ENCODE measurements at regions not wholly inside any gene's neighbourhood (a gene's known extent, or its start where the extent isn't known, plus 50 kb on each side); places are given as distances from the start of the nearest gene placed in this dataset.
"Not testable (repeated sequence)": the region's sequence is repeated elsewhere in the genome, so short reads cannot be mapped to it uniquely, and the experiment has no call there.

DNA sequence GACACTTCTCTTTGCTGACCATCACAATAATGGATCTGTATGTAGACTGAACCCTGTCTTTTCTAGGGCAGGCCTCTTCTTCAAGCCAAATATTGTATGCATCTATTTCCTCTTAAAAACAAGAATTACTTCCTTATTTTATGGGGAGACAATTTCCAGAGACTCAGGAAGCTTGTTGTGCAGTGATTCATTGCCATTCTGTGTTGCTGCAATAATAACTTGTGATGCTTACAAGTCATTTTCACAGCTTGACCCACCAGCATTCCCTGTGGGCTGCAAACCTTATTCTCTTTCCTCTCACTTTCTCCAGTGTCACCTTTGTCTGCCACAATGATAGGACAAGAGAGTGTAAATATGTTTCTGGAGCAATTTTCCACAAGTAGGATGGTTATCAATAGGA, 276.7 kb upstream of the SGO1 start:
- Mint-ChIP-seq H3K4me1 (no peaks in the 10 kb centered on the region), H3K9me3 (ENCODE audit: low read depth) (peaks cover 15% of the 10 kb centered on the region), H3K36me3 (ENCODE audit: low read depth) (peaks cover 3% of the 10 kb centered on the region), H3K4me3 (no peak overlapping the region), H3K27ac (no peak overlapping the region), H3K27me3 (no peaks in the 10 kb centered on the region)
- CTCF ChIA-PET, result no interaction called here
- POLR2A ChIA-PET, result no interaction called here
- intact Hi-C loops (cut with DNase I, micrococcal nuclease), result no loop called here
- DNase-seq (no peak), ATAC-seq (no peak)

DNA sequence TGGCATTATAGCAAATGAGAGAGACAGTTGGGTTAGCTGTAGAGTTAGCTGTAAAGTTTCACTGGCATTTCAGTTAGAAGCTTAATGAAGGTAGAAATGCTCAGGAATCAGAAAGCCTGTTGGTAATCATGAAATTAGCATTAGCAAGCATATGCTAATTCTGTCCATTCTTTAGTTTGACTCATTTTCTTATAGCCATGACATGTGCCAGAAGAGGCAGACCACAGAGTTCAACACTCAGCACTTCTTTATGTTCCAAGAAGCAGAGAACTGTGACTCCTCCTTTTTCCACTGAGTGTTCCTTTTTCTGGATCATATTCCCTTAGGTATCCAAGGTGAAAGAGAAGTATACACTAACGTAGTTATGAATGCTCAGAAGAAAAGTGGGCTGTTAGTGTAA, 276.2 kb upstream of the SGO1 start:
- peaks cover 15% of the 10 kb centered on the region for H3K9me3 Mint-ChIP-seq (ENCODE audit: low read depth)
- H3K36me3 Mint-ChIP-seq (ENCODE audit: low read depth), result peaks cover 2% of the 10 kb centered on the region
- no peak overlapping the region for H3K4me3 Mint-ChIP-seq
- CTCF ChIA-PET, result no interaction called here
- intact Hi-C loops (cut with DNase I, micrococcal nuclease), result no loop called here
- POLR2A ChIA-PET, result no interaction called here
- no peak overlapping the region for H3K27ac Mint-ChIP-seq
- H3K27me3 Mint-ChIP-seq, result no peaks in the 10 kb centered on the region
- no peaks in the 10 kb centered on the region for H3K4me1 Mint-ChIP-seq
- DNase-seq (no peak), ATAC-seq (no peak)

GRCh38 chr3:20458994-20459716, 273.1 kb upstream of the SGO1 start:
- Mint-ChIP-seq H3K27me3 (no peaks in the 10 kb centered on the region), H3K27ac (no peak overlapping the region), H3K9me3 (ENCODE audit: low read depth) (peaks cover 12% of the 10 kb centered on the region), H3K4me3 (no peak overlapping the region), H3K36me3 (ENCODE audit: low read depth) (peaks cover 2% of the 10 kb centered on the region), H3K4me1 (no peaks in the 10 kb centered on the region)
- intact Hi-C loops (cut with DNase I, micrococcal nuclease), result no loop called here
- ChIA-PET POLR2A (no interaction called here), CTCF (no interaction called here)
- ATAC-seq (no peak), DNase-seq (no peak)

DNA sequence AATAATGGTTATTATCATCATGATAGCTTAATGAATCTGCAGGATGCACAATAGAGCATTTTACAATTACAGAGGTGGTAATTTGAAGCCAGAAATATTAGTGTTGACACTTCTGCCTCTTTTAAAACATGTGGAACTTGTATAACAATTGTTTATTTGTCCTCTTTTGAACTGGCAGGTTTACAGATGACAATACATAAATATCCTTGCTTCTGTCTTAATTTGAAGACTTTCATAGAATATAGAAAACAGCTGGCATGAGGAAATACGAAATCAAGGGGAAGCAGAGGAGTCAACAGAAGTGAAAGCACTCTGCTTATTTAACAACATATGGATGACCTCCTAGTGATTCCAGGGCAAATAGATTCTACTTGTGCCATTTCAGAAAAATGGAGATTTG, 270.5 kb upstream of the SGO1 start:
- peaks cover 2% of the 10 kb centered on the region for H3K36me3 Mint-ChIP-seq (ENCODE audit: low read depth)
- no peak for DNase-seq
- no peak overlapping the region for H3K27ac Mint-ChIP-seq
- intact Hi-C loops (cut with DNase I, micrococcal nuclease), result no loop called here
- H3K9me3 Mint-ChIP-seq (ENCODE audit: low read depth), result peaks cover 13% of the 10 kb centered on the region
- CTCF ChIA-PET, result no interaction called here
- no peak for ATAC-seq
- no peak overlapping the region for H3K4me3 Mint-ChIP-seq
- H3K4me1 Mint-ChIP-seq, result no peaks in the 10 kb centered on the region
- no peaks in the 10 kb centered on the region for H3K27me3 Mint-ChIP-seq
- POLR2A ChIA-PET, result no interaction called here

- Mint-ChIP-seq H3K9me3 (ENCODE audit: low read depth) (peaks cover 8% of the 10 kb centered on the region), H3K27me3 (no peaks in the 10 kb centered on the region), H3K4me1 (no peaks in the 10 kb centered on the region), H3K36me3 (ENCODE audit: low read depth) (peaks cover 3% of the 10 kb centered on the region), H3K27ac (no peak overlapping the region), H3K4me3 (no peak overlapping the region)
- ATAC-seq, result no peak
- ChIA-PET CTCF (no interaction called here), POLR2A (no interaction called here)
- DNase-seq, result no peak
- intact Hi-C loops (cut with DNase I, micrococcal nuclease), result no loop called here
Measured at GRCh38 chr3:20451170-20451569, 265.2 kb upstream of the SGO1 start.

- peaks cover 3% of the 10 kb centered on the region for H3K36me3 Mint-ChIP-seq (ENCODE audit: low read depth)
- no peak for ATAC-seq
Measured at GRCh38 chr3:20450611-20451010, 264.6 kb upstream of the SGO1 start.

DNA sequence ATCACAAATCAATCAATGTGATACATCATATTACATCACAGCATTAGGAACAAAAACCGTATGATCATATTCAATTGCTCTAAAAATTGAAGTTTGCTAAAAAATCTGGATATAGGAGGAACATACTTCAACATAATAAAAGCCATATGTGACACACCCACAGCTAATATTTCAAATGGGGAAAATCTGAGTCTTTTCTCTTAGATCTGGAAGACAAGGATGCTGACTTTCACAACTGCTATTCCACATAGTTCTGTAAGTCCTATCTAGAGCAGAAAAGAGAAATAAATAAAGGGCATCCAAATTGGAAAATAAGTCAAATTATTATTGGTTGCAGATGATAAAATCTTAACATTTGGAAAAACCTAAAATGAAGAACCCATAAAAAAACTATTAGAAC, 256.8 kb upstream of the SGO1 start:
- Mint-ChIP-seq H3K4me1 (no peaks in the 10 kb centered on the region), H3K4me3 (no peak overlapping the region), H3K9me3 (ENCODE audit: low read depth) (peaks cover 12% of the 10 kb centered on the region), H3K36me3 (ENCODE audit: low read depth) (no peaks in the 10 kb centered on the region), H3K27ac (no peak overlapping the region), H3K27me3 (no peaks in the 10 kb centered on the region)
- ATAC-seq, result no peak
- intact Hi-C loops (cut with DNase I, micrococcal nuclease), result no loop called here
- POLR2A ChIA-PET, result no interaction called here
- CTCF ChIA-PET, result no interaction called here
- DNase-seq, result no peak

More at GRCh38 chr3:20450611-20451010, 264.6 kb upstream of the SGO1 start:
- ChIA-PET POLR2A (no interaction called here), CTCF (no interaction called here)
- no peak overlapping the region for H3K27ac Mint-ChIP-seq
- H3K9me3 Mint-ChIP-seq (ENCODE audit: low read depth), result peaks cover 9% of the 10 kb centered on the region
- H3K4me3 Mint-ChIP-seq, result no peak overlapping the region
- no peak for DNase-seq
- H3K27me3 Mint-ChIP-seq, result no peaks in the 10 kb centered on the region
- H3K4me1 Mint-ChIP-seq, result no peaks in the 10 kb centered on the region
- intact Hi-C loops (cut with DNase I, micrococcal nuclease), result no loop called here

DNA sequence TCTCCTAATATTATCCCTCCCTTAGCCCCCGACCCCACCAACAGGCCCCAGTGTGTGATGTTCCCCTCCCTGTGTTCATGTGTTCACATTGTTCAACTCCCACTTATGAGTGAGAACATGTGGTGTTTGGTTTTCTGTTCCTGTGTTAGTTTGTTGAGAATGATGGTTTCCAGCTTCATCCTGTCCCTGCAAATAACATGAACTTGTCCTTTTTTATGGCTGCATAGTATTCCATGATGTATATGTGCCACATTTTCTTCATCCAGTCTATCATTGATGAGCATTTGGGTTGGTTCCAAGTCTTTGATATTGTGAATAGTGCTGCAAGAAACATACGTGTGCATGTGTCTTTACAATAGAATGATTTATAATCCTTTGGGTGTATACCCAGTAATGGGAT, 241.3 kb upstream of the SGO1 start:
- intact Hi-C loops (cut with DNase I, micrococcal nuclease); ATAC-seq; H3K4me3 Mint-ChIP-seq; H3K27ac Mint-ChIP-seq; CTCF ChIA-PET; H3K4me1 Mint-ChIP-seq; POLR2A ChIA-PET; H3K36me3 Mint-ChIP-seq (ENCODE audit: low read depth); H3K27me3 Mint-ChIP-seq; DNase-seq: not testable (repeated sequence)
- H3K9me3 Mint-ChIP-seq (ENCODE audit: low read depth), result peaks cover 11% of the 10 kb centered on the region

DNA sequence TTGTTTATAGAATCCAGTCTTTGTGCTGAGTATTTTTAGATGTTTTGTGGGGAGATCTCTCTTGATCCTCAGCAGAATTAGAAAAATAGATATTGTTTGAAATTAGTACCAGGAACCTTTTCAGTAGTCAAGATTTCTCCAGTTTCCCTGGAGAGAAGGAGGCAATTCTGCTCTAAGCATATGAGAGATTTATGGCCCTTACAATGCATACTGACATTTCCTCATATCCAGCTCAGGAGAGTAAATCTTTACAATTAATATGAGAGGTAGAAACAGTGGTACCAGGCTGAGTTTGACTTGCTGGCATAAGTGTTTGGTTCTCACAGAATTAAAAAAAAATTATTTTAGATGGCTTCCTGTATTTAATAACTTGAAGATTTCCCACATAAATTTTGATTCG, 239.1 kb upstream of the SGO1 start:
- ChIA-PET CTCF (no interaction called here), POLR2A (no interaction called here)
- intact Hi-C loops (cut with DNase I, micrococcal nuclease), result no loop called here

DNA sequence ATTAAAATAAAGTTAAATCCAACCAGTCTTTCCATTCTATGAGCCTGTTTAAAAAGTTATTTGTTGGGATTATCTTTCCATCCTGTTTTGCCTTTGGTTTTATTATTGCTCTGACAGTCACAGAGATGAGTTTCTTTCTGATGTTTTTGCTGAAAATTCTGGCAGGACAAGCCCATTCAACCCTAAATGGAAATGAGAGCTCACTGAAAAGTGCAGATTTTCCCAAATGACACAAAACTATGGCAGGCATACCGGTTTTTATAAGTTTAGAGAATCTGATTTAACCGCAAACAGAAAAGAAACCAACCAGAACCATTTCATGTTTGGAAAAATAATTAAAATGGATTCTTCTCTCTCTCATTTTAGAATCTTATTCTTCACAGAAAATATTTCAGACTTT, 238.1 kb upstream of the SGO1 start:
- CTCF ChIA-PET, result no interaction called here
- no peaks in the 10 kb centered on the region for H3K36me3 Mint-ChIP-seq (ENCODE audit: low read depth)
- POLR2A ChIA-PET, result no interaction called here
- no peak overlapping the region for H3K27ac Mint-ChIP-seq
- peaks cover 3% of the 10 kb centered on the region for H3K9me3 Mint-ChIP-seq (ENCODE audit: low read depth)
- H3K4me1 Mint-ChIP-seq, result no peaks in the 10 kb centered on the region
- H3K4me3 Mint-ChIP-seq, result no peak overlapping the region
- intact Hi-C loops (cut with DNase I, micrococcal nuclease), result no loop called here
- ATAC-seq (no peak), DNase-seq (no peak)
- H3K27me3 Mint-ChIP-seq, result no peaks in the 10 kb centered on the region

More for the DNA sequence above, 239.1 kb upstream of the SGO1 start:
- no peak for DNase-seq
- no peaks in the 10 kb centered on the region for H3K27me3 Mint-ChIP-seq
- no peak overlapping the region for H3K4me3 Mint-ChIP-seq
- ATAC-seq, result no peak
- no peak overlapping the region for H3K27ac Mint-ChIP-seq
- H3K4me1 Mint-ChIP-seq, result no peaks in the 10 kb centered on the region
- H3K36me3 Mint-ChIP-seq (ENCODE audit: low read depth), result no peaks in the 10 kb centered on the region
- peaks cover 3% of the 10 kb centered on the region for H3K9me3 Mint-ChIP-seq (ENCODE audit: low read depth)

GRCh38 chr3:20422391-20422790, 236.4 kb upstream of the SGO1 start:
- no peaks in the 10 kb centered on the region for H3K36me3 Mint-ChIP-seq (ENCODE audit: low read depth)
- CTCF ChIA-PET, result no interaction called here
- H3K4me1 Mint-ChIP-seq, result no peaks in the 10 kb centered on the region
- intact Hi-C loops (cut with DNase I, micrococcal nuclease), result no loop called here
- no peak for ATAC-seq
- no peak overlapping the region for H3K27ac Mint-ChIP-seq
- DNase-seq, result no peak
- H3K9me3 Mint-ChIP-seq (ENCODE audit: low read depth), result peaks cover 3% of the 10 kb centered on the region
- no peak overlapping the region for H3K4me3 Mint-ChIP-seq
- POLR2A ChIA-PET, result no interaction called here
- no peaks in the 10 kb centered on the region for H3K27me3 Mint-ChIP-seq

DNA sequence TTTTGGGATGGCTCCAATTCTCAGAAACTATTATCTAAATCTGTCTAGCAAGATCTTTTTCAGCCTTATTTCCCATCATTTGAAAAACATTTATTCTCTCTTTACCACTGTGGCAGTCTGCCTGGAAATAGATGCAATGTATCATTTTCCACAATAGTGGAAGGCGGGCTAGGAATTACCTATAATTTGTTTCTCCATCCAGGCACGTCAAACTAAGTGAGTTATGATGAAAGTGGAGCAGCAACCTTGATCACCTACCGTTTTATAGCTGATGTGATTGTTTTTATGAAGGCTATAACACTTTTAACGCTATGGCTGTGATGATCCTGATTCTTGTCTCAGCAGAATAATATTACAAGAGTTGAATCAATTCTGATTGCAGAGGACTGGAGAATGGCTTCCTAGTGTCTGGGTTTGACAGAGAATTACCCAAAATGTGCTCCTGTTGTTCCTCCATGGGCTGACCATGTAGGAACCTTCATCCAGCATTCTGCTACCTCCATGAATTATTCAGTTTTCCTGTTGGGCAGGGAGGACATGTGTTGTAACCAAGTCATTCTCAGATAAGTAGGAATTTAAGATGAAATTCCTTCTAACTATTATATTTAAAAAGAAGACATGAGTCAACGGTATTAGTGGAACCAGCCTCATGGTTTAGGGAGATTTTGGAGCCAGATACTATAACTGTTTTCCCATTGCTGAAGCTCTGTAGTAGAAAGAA, 231.5 kb upstream of the SGO1 start:
- no peaks in the 10 kb centered on the region for H3K36me3 Mint-ChIP-seq (ENCODE audit: low read depth)
- no peak for ATAC-seq
- CTCF ChIA-PET, result no interaction called here
- H3K27me3 Mint-ChIP-seq, result no peaks in the 10 kb centered on the region
- intact Hi-C loops (cut with DNase I, micrococcal nuclease), result no loop called here
- POLR2A ChIA-PET, result no interaction called here
- H3K27ac Mint-ChIP-seq, result no peak overlapping the region
- H3K4me1 Mint-ChIP-seq, result no peaks in the 10 kb centered on the region
- no peak overlapping the region for H3K4me3 Mint-ChIP-seq
- H3K9me3 Mint-ChIP-seq (ENCODE audit: low read depth), result no peaks in the 10 kb centered on the region
- DNase-seq, result no peak
